ENCODE measurements at regions not wholly inside any gene's neighbourhood (a gene's known extent, or its start where the extent isn't known, plus 50 kb on each side); places are given as distances from the start of the nearest gene placed in this dataset.

DNA sequence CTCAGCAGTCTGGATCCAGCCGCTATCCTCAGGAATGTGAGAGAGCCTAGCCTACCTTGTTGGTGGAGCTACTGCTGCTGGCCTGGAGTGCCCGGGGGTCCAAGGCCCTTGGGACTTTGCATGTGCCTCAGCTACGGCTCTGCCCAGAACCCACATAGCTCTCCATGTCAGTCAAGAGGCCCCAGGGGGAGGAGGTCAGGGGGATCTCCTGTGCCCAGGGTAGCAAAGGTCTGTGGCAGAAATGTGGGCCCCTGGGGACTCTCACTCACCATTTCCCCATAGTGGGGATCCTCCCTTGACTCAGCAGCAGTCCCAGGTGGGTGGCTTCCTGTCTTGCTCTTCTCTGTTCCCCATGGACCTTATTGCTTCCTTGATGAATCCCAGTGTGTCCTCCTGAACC lies 342.7 kb upstream of the CHAC2 start:
- H3K27ac Mint-ChIP-seq: no peak overlapping the region
- no peaks in the 10 kb centered on the region for H3K27me3 Mint-ChIP-seq
- no peak overlapping the region for H3K4me3 Mint-ChIP-seq
- H3K9me3 Mint-ChIP-seq: peaks cover 6% of the 10 kb centered on the region
- no peaks in the 10 kb centered on the region for H3K36me3 Mint-ChIP-seq
- H3K4me1 Mint-ChIP-seq: no peaks in the 10 kb centered on the region
- DNase-seq: no peak

DNA sequence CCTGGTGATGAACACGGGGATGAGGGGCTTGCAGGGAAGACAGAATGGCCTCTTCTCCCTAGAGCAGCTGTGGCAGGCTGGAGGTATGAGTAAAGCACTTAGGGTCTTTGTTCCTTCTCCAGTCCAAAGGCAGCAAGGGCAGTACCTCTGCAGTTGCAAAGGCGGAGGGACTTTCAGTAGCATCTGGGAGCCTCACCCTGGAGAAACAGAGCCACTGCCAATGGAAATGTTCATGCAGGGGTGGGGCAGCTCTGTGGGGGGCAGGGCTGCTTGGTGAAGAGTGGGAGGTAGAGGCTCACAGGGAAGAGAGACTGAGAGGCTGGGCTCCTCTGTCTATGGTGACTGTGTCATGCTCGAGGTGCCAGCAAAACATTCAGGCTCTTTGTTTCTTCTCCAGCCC lies 344.1 kb upstream of the CHAC2 start:
- DNase-seq: no peak
- no peaks in the 10 kb centered on the region for H3K4me1 Mint-ChIP-seq
- no peak overlapping the region for H3K27ac Mint-ChIP-seq
- no peak overlapping the region for H3K4me3 Mint-ChIP-seq
- no peaks in the 10 kb centered on the region for H3K36me3 Mint-ChIP-seq
- H3K27me3 Mint-ChIP-seq: no peaks in the 10 kb centered on the region
- H3K9me3 Mint-ChIP-seq: peaks cover 6% of the 10 kb centered on the region

DNA sequence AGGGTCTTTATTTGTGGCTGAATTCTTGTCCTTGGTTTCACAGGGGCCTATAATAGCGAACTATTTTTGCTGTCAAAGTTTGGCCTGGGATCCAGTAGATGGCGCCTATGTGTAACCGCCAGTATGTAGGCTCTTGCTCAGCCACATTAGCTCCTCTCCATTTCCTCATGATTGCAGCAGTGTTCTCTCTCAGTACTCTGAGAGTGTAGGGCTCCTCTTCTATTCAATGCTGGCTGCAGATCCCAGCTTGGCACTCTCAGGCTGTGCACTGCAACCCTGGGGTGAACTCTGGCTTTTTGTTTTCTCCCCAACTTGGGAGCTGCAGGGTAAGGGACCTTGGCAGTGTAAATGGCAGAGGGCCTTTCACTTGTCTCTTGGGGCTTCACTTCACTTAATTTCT lies 344.6 kb upstream of the CHAC2 start:
- Mint-ChIP-seq H3K36me3 (no peaks in the 10 kb centered on the region), H3K27me3 (no peaks in the 10 kb centered on the region), H3K9me3 (peaks cover 6% of the 10 kb centered on the region), H3K4me1 (no peaks in the 10 kb centered on the region), H3K27ac (no peak overlapping the region), H3K4me3 (no peak overlapping the region)
- no peak for DNase-seq

DNA sequence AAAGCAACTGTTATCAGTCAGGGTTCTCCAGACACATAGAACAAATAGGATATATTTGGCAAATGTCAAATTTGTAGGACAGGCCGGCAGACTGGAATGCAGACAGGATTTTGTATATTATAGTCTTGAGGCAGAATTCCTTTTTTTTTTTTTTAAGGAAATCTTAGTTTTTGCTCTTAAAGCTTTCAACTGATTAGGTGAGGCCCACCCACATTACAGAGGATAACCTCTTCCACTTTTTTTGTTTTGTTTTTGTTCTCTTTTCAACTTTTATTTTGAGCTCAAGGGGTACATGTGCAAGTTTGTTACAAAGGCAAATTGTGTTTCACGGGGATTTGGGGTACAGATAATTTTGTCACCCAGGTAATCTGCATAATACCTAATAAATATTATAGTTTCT lies 350.2 kb upstream of the CHAC2 start:
- Mint-ChIP-seq H3K36me3 (no peaks in the 10 kb centered on the region), H3K27ac (no peak overlapping the region), H3K27me3 (no peaks in the 10 kb centered on the region), H3K4me3 (no peak overlapping the region), H3K4me1 (no peaks in the 10 kb centered on the region), H3K9me3 (peaks cover 15% of the 10 kb centered on the region)
- no peak for DNase-seq

DNA sequence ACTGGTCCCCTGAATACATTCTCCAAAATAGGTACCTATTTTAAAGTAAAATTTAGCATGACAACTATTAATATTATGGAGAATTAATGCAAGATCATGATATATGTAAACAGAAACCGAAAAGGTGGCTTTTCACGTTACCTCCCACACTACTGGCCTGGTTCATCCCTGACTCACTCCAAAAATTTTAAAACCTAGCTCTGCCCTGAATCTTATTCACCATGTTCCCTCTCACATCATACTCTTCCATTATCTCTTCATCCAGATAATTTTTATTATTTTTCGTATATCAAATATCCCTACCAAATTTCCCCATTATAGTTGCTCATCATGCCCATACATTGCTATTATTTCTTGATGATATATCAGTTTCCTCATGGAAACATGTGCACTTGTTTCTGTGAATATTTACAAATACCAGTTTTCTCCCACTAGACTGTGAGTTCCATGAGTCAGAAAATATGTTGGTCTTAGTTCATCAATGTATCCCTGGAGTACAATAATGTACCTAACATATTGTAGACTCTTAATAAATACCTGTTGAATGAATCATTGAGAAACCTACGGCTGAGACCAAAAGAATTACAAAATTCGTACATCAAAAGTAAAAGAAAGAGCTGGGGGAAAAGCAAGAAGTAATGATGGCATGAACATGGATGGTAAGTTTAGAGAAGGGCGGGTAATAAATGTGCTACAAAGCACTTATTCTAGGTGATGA lies 360.1 kb upstream of the CHAC2 start:
- DNase-seq: no peak
- peaks cover 3% of the 10 kb centered on the region for H3K9me3 Mint-ChIP-seq
- H3K36me3 Mint-ChIP-seq: no peaks in the 10 kb centered on the region
- H3K4me1 Mint-ChIP-seq: no peaks in the 10 kb centered on the region
- no peaks in the 10 kb centered on the region for H3K27me3 Mint-ChIP-seq
- no peak overlapping the region for H3K27ac Mint-ChIP-seq
- no peak overlapping the region for H3K4me3 Mint-ChIP-seq

DNA sequence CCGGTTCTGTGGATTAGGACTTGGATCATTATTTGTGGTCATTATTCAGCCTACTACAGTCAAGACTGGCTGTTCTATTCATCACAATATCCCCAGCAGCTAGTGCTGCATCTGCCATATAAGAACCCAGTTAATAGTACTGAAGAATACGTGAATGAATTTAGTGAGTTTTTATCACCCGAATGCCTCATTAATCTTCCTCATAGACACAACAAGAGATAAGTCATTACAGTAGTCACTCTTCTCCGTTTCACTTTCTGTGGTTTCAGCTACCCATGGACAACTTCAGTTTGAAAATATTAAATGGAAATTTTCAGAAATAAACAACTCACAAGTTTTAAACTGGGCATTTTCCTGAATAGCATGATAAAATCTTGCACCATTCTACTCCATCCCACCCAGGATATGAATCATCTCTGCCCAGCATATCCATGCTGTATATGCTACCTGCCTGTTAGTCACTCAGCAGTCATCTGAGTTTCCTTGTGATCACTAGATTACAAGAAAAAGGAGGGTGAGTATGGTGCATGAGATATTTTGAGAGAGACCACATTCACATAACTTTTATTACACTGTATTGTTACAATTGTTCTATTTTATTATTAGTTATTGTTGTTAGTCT lies 363.7 kb upstream of the CHAC2 start:
- H3K27ac Mint-ChIP-seq: no peak overlapping the region
- no peak for DNase-seq
- H3K4me3 Mint-ChIP-seq: no peak overlapping the region
- H3K9me3 Mint-ChIP-seq: peaks cover 3% of the 10 kb centered on the region
- no peaks in the 10 kb centered on the region for H3K4me1 Mint-ChIP-seq
- H3K36me3 Mint-ChIP-seq: no peaks in the 10 kb centered on the region
- no peaks in the 10 kb centered on the region for H3K27me3 Mint-ChIP-seq

DNA sequence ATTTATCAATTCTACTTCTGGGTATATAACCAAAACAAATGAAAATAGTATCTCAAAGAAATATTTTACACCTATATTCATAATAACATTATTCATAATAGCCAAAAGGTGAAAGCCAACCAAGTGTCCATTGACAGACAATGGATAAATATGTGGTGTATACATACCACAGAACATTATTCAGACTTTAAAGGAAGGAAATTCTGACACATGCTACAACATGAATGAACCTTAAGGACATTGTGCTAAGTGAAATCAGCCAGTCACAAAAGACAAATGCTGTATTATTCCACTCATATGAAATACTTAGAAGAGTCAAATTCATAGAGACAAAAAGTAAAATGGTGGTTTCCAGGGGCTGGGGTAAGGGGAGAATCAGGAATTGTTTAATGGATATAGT lies 370.5 kb upstream of the CHAC2 start:
- no peak overlapping the region for H3K4me3 Mint-ChIP-seq
- H3K36me3 Mint-ChIP-seq: no peaks in the 10 kb centered on the region
- peaks cover 1% of the 10 kb centered on the region for H3K9me3 Mint-ChIP-seq
- no peaks in the 10 kb centered on the region for H3K4me1 Mint-ChIP-seq
- DNase-seq: no peak
- no peak overlapping the region for H3K27ac Mint-ChIP-seq
- H3K27me3 Mint-ChIP-seq: no peaks in the 10 kb centered on the region

DNA sequence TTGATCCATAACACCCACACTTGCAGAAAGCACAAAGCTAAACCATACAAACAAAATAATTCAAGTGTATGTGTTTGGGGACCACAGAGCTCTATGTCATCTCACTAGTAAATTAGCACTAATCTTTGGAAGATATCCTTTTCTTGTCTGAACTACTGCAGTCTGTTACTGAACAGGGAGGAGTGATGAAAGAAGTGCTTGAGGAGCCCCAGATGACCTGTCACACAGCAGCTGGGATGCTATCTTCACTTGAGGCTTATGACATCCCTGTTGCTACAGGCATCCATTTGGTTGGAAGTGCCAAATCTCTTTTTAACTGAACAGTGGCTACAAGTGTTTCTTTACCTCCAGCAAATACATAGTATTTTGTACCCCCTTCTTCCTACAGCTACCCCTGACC lies 386.3 kb upstream of the CHAC2 start:
- Mint-ChIP-seq H3K4me3 (no peak overlapping the region), H3K27me3 (peaks cover 3% of the 10 kb centered on the region), H3K27ac (no peak overlapping the region), H3K4me1 (no peaks in the 10 kb centered on the region), H3K9me3 (peaks cover 2% of the 10 kb centered on the region), H3K36me3 (no peaks in the 10 kb centered on the region)
- no peak for DNase-seq

DNA sequence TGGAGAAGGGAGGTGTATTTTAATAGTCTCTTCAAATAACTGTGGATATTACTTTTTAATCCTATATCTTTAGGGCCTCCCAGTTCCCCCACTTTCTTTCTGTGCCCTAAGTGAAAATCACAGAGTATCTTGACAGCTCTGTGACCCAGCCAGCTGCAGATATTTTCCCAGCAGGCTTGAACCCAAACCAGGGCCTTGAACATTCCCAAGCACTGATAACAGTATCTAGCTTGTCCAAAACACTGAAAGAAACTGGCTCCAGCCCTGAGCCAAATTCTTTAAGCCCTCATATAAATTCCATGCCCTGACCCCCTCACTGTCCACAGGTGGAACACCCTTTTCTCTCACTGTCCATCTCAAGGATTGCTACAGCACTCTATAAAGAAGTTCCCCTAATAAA lies 388.1 kb upstream of the CHAC2 start:
- H3K36me3 Mint-ChIP-seq: no peaks in the 10 kb centered on the region

DNA sequence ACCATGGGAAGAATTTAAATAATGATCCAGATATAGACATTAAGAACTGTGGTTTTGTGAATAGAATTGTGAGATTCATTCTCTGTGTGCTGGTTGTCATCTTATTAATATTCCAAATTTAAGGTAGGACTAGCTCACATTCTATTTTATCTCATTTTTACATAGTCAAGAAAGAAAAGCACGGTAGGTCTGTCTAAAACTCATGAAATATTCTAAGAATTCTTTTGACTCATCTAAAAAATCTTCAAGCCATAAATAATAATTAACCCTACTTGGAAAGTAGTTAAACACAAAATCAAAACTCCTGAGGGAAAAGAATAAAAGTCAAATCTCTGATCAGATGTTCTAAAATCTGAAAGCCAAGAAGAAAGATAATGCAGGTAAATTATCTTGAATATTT lies 388.8 kb upstream of the CHAC2 start:
- H3K4me3 Mint-ChIP-seq: no peak overlapping the region
- DNase-seq: no peak
- no peak overlapping the region for H3K27ac Mint-ChIP-seq
- no peaks in the 10 kb centered on the region for H3K4me1 Mint-ChIP-seq
- H3K27me3 Mint-ChIP-seq: peaks cover 3% of the 10 kb centered on the region
- H3K9me3 Mint-ChIP-seq: peaks cover 3% of the 10 kb centered on the region
- no peaks in the 10 kb centered on the region for H3K36me3 Mint-ChIP-seq

More for the DNA sequence above, 388.1 kb upstream of the CHAC2 start:
- Mint-ChIP-seq H3K27me3 (peaks cover 3% of the 10 kb centered on the region), H3K4me1 (no peaks in the 10 kb centered on the region), H3K4me3 (no peak overlapping the region), H3K9me3 (peaks cover 3% of the 10 kb centered on the region), H3K27ac (no peak overlapping the region)
- no peak for DNase-seq

DNA sequence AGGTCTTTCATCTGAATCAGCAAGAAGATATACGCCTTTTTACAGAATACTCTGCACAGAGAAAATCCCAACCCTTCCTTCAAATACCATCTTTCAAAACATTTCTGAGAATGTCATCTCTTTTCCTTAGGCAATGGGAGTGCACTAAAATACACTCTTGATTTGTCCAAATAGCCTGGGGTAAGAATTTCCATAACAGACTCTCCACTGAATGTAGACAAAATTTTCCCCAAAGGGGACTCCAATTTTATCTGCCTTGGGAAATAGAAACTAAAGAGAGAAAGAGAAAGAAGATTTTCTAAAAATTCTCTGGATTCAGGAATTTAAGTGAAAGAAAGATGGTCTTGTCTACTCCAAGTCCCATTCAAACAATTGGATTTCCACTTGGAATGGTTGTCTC lies 394.5 kb upstream of the CHAC2 start:
- no peak for DNase-seq
- no peaks in the 10 kb centered on the region for H3K4me1 Mint-ChIP-seq
- H3K9me3 Mint-ChIP-seq: peaks cover 3% of the 10 kb centered on the region
- no peak overlapping the region for H3K4me3 Mint-ChIP-seq
- no peaks in the 10 kb centered on the region for H3K27me3 Mint-ChIP-seq
- no peaks in the 10 kb centered on the region for H3K36me3 Mint-ChIP-seq
- H3K27ac Mint-ChIP-seq: no peak overlapping the region

DNA sequence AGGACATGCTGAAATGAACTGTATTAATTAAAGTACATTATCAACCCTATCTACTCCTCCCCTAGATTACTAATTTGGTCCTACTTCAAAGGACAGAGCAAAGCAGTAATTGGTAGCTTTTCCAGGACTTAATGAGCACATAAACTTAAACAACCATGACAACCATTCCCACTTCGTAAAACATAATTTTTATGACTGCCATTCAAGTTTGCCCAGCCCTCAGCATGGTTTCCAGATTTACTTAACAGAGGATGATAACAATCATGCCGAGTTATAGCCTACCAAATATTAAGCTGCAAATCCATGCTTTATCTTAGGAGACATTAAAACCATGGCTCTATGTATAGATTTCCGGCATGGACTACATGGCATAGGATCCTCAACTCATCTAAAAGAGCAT lies 401.1 kb upstream of the CHAC2 start:
- Mint-ChIP-seq H3K9me3 (peaks cover 5% of the 10 kb centered on the region), H3K4me3 (no peak overlapping the region), H3K36me3 (no peaks in the 10 kb centered on the region), H3K4me1 (no peaks in the 10 kb centered on the region), H3K27ac (no peak overlapping the region), H3K27me3 (no peaks in the 10 kb centered on the region)
- DNase-seq: no peak

DNA sequence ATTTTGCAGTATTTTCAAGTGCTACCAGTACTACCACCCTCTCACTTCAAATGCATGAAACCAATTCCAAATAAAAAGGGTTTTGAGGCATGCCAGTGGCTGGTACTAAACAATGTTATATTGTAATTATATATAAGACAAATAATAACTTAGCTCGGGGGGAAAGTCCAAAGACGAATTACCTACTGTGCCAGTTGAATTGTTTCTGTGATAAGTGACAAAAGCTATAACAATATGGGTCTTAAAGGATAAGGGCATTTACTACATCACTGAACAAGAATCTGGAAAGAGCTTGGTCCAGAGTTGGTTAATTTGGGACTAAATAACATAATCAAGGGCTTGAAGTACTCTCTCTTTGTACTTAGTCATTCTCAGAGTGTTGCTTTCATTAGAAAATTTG lies 404.7 kb upstream of the CHAC2 start:
- Mint-ChIP-seq H3K36me3 (no peaks in the 10 kb centered on the region), H3K9me3 (peaks cover 8% of the 10 kb centered on the region), H3K4me3 (no peak overlapping the region), H3K27ac (no peak overlapping the region), H3K4me1 (no peaks in the 10 kb centered on the region), H3K27me3 (no peaks in the 10 kb centered on the region)
- DNase-seq: no peak

DNA sequence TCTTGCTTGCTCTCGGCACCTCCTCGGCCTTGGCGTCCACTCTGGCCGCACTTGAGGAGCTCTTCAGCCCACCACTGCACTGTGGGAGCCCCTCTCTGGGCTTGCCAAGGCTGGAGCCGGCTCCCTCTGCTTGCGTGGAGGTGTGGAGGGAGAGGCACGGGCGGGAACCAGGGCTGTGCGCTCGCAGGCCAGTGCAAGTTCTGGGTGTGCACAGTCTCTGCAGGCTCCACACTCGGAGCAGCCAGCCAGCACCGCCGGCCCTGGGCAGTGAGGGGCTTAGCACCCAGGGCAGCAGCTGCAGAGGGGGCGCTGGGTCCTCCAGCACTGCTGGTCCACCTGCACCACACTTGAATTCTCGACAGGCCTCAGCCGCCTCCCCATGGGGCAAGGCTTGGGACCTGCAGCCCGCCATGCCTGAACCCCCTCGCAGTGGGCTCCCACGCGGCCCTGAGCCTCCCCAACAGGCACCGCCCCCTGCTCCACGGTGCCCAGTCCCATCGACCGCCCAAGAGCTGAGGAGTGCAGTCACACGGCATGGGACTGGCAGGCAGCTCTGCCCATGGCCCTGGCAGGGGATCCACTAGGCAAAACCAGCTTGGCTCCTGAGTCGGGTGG lies 411.2 kb upstream of the CHAC2 start:
- Mint-ChIP-seq H3K4me1 (no peaks in the 10 kb centered on the region), H3K27ac (no peak overlapping the region), H3K36me3 (no peaks in the 10 kb centered on the region), H3K9me3 (peaks cover 14% of the 10 kb centered on the region), H3K4me3 (no peak overlapping the region), H3K27me3 (no peaks in the 10 kb centered on the region)
- DNase-seq: no peak

DNA sequence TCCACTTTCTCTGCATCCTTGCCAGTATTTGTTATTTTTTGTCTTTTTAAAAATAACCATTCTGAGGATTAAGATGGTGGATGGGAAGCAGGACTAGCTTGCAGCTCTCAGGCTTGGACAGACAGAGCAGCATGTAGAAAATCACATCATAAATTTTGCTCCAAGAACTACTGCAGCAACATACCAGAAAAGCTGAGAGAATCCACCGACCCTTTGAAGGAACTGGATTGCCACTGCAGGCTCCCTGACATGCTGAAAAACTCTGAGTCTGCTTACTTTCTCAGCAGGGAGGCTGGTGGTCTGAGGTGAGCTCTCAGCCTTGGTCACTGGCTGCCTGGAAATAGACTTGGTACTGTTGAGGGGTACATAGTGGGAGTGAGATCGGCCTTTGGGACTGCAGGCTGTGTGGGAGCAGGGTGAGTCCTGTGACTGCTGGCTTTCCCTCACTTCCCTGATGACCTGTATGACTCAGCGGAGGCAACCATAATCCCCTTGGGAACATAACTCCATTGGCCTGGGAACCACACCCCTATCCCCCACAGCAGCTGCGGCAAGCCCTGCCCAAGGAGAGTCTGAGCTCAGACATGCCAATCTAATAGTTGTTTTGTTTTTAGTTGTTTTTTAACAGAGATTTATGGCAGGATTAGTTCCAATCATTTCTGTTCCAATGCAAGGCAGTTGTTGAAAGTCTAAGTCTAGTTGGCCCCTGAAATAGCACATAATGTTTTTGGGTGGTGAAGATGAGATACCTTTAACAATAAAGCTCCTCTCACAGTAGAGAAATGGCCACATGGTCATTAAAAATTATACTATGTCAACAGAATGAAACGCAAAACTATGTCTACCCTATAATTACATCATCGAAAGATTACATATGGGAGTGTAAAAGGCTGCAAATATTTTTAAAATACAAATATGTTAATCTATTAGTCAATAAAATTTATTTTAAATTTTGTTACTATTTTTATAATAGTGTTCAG lies 414.2 kb upstream of the CHAC2 start:
- H3K27me3 Mint-ChIP-seq: peaks cover 4% of the 10 kb centered on the region
- H3K9me3 Mint-ChIP-seq: peaks cover 13% of the 10 kb centered on the region
- H3K4me3 Mint-ChIP-seq: no peak overlapping the region
- no peaks in the 10 kb centered on the region for H3K4me1 Mint-ChIP-seq
- H3K27ac Mint-ChIP-seq: no peak overlapping the region
- H3K36me3 Mint-ChIP-seq: no peaks in the 10 kb centered on the region
- no peak for DNase-seq

Data from activated naive CD8-positive, alpha-beta T cell treated with anti-CD3 and anti-CD28 coated beads for 36 hours (primary cell).